H1 (cell line): ENCODE measurements at regions not wholly inside any gene's neighbourhood (a gene's known extent, or its start where the extent isn't known, plus 50 kb on each side); places are given as distances from the start of the nearest gene placed in this dataset.

Source experiments
- CHD7 ChIP-seq: fragments of 300-600 bp; sonication (generic); IDR thresholded peaks from 2 replicates; pipeline ENCODE4 v1.7.1; 2012; ENCODE audit warnings: low read length, moderate library complexity, mild to moderate bottlenecking, inconsistent platforms; ENCODE audit not compliant: insufficient replicate concordance

GRCh38 chr12:71335151-71335962 lies 104.2 kb upstream of the LGR5 start (continued):
- TF ChIP-seq CHD7 = no peak
